SK-N-MC (cell line): ENCODE measurements at regions not wholly inside any gene's neighbourhood (a gene's known extent, or its start where the extent isn't known, plus 50 kb on each side); places are given as distances from the start of the nearest gene placed in this dataset.

ENCODE experiments used
- EZH2 ChIP-seq: fragments of 200-600 bp; sonication (generic); IDR thresholded peaks from one replicate; pipeline ENCODE4 v1.6.1; 2017; ENCODE audit warnings: antibody characterized with exemption
- FOXP2 ChIP-seq: optimal IDR thresholded peaks from 2 replicates; pipeline ENCODE3; 2011; ENCODE audit warnings: mild to moderate bottlenecking, moderate library complexity; ENCODE audit not compliant: insufficient read depth; ENCODE audit errors: extremely low read length, control extremely low read depth
- POLR2AphosphoS5 ChIP-seq: IDR thresholded peaks from 2 replicates; pipeline ENCODE4 v1.6.1; 2012; ENCODE audit warnings: mild to moderate bottlenecking, low read depth, low read length, borderline replicate concordance

GRCh38 chr11:80669620-80670019, 1228.8 kb upstream of the TENM4 start:
- TF ChIP-seq POLR2AphosphoS5 (no peak), FOXP2 (no peak), EZH2 (no peak)
